Activated naive CD8-positive, alpha-beta T cell treated with anti-CD3 and anti-CD28 coated beads for 36 hours (primary cell): ENCODE measurements at regions not wholly inside any gene's neighbourhood (a gene's known extent, or its start where the extent isn't known, plus 50 kb on each side); places are given as distances from the start of the nearest gene placed in this dataset.

Source experiments
- DNase-seq: peaks from one replicate; pipeline ENCODE4 v3.0.0; 2021
- H3K27ac Mint-ChIP-seq: one replicate; pipeline ENCODE4 v1.8.0; 2022; ENCODE audit warnings: mild to moderate bottlenecking, moderate library complexity, mixed read lengths
- H3K27me3 Mint-ChIP-seq: one replicate; pipeline ENCODE4 v1.8.0; 2022; ENCODE audit warnings: mild to moderate bottlenecking, mixed read lengths
- H3K36me3 Mint-ChIP-seq: one replicate; pipeline ENCODE4 v1.8.0; 2021; ENCODE audit warnings: mild to moderate bottlenecking, mixed read lengths
- H3K4me1 Mint-ChIP-seq: one replicate; pipeline ENCODE4 v1.8.0; 2021; ENCODE audit warnings: mixed read lengths
- H3K4me3 Mint-ChIP-seq: one replicate; pipeline ENCODE4 v1.8.0; 2022; ENCODE audit warnings: mild to moderate bottlenecking, moderate library complexity, mixed read lengths
- H3K9me3 Mint-ChIP-seq: one replicate; pipeline ENCODE4 v1.8.0; 2022; ENCODE audit warnings: mixed read lengths

DNA sequence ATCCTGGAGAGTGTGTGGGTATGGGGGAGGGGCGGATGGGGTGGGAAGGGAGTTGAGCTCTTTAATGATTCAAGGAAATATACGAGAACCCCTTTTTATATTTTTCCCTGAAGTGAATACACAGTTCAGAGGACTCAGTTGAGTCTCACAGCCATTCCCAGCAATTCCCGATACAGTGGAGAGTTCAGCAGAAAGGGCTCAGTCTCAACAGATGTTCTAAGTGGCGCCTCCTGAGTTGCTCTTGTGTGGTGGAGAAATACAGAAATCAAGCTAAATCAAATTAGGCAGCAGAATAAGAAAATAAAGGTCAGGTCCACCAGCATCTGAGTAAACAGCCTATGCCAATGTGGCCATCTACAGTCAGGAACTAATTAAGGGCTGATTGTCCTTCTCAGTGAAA, 372.1 kb downstream of the NR2F2 start:
- Mint-ChIP-seq H3K27ac (no peak overlapping the region), H3K4me1 (no peaks in the 10 kb centered on the region), H3K27me3 (peaks cover 14% of the 10 kb centered on the region), H3K36me3 (no peaks in the 10 kb centered on the region), H3K9me3 (no peaks in the 10 kb centered on the region), H3K4me3 (no peak overlapping the region)
- no peak for DNase-seq

DNA sequence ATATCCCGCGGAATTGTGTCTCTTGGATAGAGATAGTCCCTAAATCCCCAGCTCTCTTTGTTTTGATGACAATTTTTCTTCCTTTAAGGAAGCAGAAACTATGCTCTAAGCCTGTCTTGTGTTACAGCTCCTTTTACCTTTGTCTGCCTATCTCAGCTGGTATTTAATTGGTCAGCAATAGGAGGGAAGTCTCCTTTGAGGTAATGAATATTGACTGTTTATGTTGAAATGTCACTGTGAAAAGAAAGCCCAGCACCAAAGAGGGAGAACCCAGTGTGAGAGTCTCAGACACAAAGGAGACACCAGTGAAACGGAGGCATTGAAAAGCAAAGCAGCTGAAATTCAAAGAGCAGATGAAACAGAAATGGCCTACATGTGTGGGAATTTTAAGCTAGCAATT, 372.6 kb downstream of the NR2F2 start:
- H3K27ac Mint-ChIP-seq, result no peak overlapping the region
- H3K9me3 Mint-ChIP-seq, result no peaks in the 10 kb centered on the region
- H3K4me1 Mint-ChIP-seq, result no peaks in the 10 kb centered on the region

GRCh38 chr15:96703794-96704550, 373.5 kb downstream of the NR2F2 start:
- no peak overlapping the region for H3K27ac Mint-ChIP-seq
- no peak overlapping the region for H3K4me3 Mint-ChIP-seq
- DNase-seq, result no peak
- H3K9me3 Mint-ChIP-seq, result no peaks in the 10 kb centered on the region
- no peaks in the 10 kb centered on the region for H3K36me3 Mint-ChIP-seq
- H3K27me3 Mint-ChIP-seq, result peaks cover 14% of the 10 kb centered on the region
- no peaks in the 10 kb centered on the region for H3K4me1 Mint-ChIP-seq

More for the DNA sequence above, 372.6 kb downstream of the NR2F2 start:
- Mint-ChIP-seq H3K4me3 (no peak overlapping the region), H3K27me3 (peaks cover 14% of the 10 kb centered on the region), H3K36me3 (no peaks in the 10 kb centered on the region)
- no peak for DNase-seq

DNA sequence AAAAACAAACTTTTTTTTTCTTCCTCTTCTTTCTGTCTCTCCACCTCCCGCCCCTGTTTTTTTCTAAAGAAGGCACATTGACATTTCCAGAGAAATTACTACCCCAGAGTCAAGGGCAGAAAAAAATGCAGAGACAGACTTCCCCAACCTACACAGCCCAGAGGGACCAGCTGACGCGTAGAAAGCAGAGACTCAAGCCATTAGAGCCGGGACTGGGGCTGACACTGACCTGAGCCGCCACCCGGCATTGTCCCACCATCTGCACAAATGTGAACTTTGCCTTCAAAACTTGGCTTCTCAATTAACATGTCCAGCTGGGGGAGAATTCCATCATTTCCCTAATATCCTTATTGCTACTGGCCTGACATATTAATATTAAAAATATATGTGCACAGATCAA, 385.6 kb downstream of the NR2F2 start:
- H3K27me3 Mint-ChIP-seq, result peaks cover 7% of the 10 kb centered on the region
- DNase-seq, result no peak
- no peak overlapping the region for H3K4me3 Mint-ChIP-seq
- H3K27ac Mint-ChIP-seq, result no peak overlapping the region
- no peaks in the 10 kb centered on the region for H3K9me3 Mint-ChIP-seq
- no peaks in the 10 kb centered on the region for H3K36me3 Mint-ChIP-seq
- H3K4me1 Mint-ChIP-seq, result no peaks in the 10 kb centered on the region

DNA sequence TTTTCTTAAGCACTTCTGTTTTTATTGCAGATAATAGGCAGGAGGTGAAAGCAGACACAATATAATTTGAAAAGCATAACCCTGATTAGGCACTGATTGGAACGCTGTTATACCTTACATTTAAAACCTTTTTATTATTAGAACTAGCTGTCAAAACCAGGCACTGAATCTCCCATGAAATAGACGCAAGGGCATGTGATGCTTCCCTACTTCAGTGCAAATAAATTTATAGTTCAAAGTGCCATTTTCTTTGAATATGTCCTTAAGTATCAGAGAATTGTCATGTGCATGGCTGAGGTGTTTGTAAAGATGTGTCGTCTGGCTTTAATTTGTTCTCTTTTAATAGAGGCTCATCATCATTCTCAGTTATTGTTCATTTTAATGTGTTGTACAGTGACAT, 386.0 kb downstream of the NR2F2 start:
- H3K27me3 Mint-ChIP-seq, result peaks cover 11% of the 10 kb centered on the region
- H3K9me3 Mint-ChIP-seq, result no peaks in the 10 kb centered on the region
- no peaks in the 10 kb centered on the region for H3K4me1 Mint-ChIP-seq
- H3K4me3 Mint-ChIP-seq, result no peak overlapping the region
- no peak overlapping the region for H3K27ac Mint-ChIP-seq
- DNase-seq, result no peak
- no peaks in the 10 kb centered on the region for H3K36me3 Mint-ChIP-seq

- Mint-ChIP-seq H3K27me3 (peaks cover 12% of the 10 kb centered on the region), H3K27ac (no peak overlapping the region), H3K36me3 (no peaks in the 10 kb centered on the region), H3K4me1 (no peaks in the 10 kb centered on the region), H3K9me3 (no peaks in the 10 kb centered on the region), H3K4me3 (no peak overlapping the region)
- DNase-seq, result no peak
Observed at GRCh38 chr15:96720251-96720650, 389.8 kb downstream of the NR2F2 start.

DNA sequence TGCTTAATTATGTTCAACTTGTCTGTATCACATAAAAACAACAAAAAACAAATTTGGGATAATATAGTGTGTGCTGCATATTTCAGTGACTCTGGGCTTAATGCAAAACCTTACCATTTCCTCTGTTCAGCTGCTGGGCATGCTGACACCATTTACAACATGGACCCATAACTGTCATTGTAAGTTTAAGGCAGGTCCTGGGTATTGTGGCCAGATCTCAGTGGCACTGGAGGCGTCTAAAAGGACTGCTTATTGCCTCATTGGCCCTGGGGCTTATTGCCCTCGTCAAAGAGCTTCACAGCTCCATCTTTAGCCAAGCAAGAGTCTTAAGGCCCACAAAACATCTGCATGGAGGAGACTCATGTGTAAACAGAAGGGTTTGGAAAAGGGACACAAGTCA, 390.2 kb downstream of the NR2F2 start:
- H3K27me3 Mint-ChIP-seq, result peaks cover 12% of the 10 kb centered on the region
- no peaks in the 10 kb centered on the region for H3K36me3 Mint-ChIP-seq
- no peak overlapping the region for H3K4me3 Mint-ChIP-seq
- no peak for DNase-seq
- H3K27ac Mint-ChIP-seq, result no peak overlapping the region
- no peaks in the 10 kb centered on the region for H3K9me3 Mint-ChIP-seq
- H3K4me1 Mint-ChIP-seq, result no peaks in the 10 kb centered on the region

- Mint-ChIP-seq H3K9me3 (no peaks in the 10 kb centered on the region), H3K4me1 (no peaks in the 10 kb centered on the region), H3K36me3 (no peaks in the 10 kb centered on the region), H3K27me3 (no peaks in the 10 kb centered on the region), H3K27ac (no peak overlapping the region), H3K4me3 (no peak overlapping the region)
- DNase-seq, result no peak
Observed at GRCh38 chr15:96728591-96728990, 398.1 kb downstream of the NR2F2 start.

- Mint-ChIP-seq H3K4me1 (no peaks in the 10 kb centered on the region), H3K4me3 (no peak overlapping the region), H3K9me3 (no peaks in the 10 kb centered on the region), H3K36me3 (no peaks in the 10 kb centered on the region), H3K27me3 (no peaks in the 10 kb centered on the region), H3K27ac (no peak overlapping the region)
- DNase-seq, result no peak
Observed at GRCh38 chr15:96732704-96733103, 402.2 kb downstream of the NR2F2 start.

DNA sequence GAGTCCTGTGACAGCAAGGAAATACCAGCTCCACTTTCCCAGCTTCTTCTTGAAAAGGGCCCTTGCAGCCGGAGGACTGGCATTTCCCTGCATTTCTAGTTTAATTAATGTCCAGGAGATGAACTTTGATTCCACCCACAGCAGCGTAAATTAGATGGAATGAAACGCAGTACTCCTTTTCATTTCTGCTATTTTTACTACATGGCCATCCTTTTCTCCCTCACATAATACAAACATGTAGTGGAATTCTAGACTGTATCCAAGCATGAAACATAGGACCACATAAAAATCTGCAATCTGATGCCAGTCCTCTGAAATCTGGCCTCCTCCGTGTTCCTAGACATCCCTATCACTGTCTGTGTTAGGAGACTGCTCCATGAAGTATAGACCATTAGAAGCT, 403.2 kb downstream of the NR2F2 start:
- H3K4me3 Mint-ChIP-seq, result no peak overlapping the region
- no peaks in the 10 kb centered on the region for H3K4me1 Mint-ChIP-seq
- no peaks in the 10 kb centered on the region for H3K27me3 Mint-ChIP-seq
- no peak for DNase-seq
- H3K36me3 Mint-ChIP-seq, result no peaks in the 10 kb centered on the region
- no peak overlapping the region for H3K27ac Mint-ChIP-seq
- H3K9me3 Mint-ChIP-seq, result no peaks in the 10 kb centered on the region

DNA sequence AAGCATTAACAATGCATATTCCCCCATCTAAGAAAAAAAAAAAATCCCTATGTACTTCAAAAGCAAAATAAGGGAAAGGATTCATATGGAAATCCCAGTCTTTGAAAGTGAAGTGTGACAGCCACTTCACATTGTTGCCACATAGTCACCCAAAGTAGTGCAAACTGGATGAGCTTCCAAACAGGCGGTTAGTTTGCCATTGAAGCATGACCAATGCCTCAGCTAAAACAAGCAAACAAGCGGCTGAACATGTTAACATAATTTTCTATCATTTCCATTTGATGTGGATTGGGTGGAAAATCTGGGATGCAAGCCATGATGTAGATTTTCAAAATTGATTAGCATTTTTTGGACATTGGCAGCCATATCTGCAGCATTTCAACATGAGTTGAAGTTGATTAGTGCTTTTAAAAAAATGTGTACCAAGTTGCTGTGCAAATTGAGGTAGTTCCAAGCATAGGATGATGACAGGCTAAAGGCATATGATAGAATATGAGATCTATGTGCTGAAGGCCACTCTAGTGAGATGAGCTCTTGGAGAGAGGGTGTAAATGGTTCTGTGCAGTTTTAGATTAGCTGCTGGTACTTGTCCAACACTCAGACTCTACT, 405.2 kb downstream of the NR2F2 start:
- no peaks in the 10 kb centered on the region for H3K4me1 Mint-ChIP-seq
- no peaks in the 10 kb centered on the region for H3K36me3 Mint-ChIP-seq
- H3K4me3 Mint-ChIP-seq, result no peak overlapping the region
- H3K27ac Mint-ChIP-seq, result no peak overlapping the region
- no peaks in the 10 kb centered on the region for H3K27me3 Mint-ChIP-seq
- no peak for DNase-seq
- no peaks in the 10 kb centered on the region for H3K9me3 Mint-ChIP-seq

GRCh38 chr15:96736384-96736783, 405.9 kb downstream of the NR2F2 start:
- H3K4me3 Mint-ChIP-seq, result no peak overlapping the region
- H3K4me1 Mint-ChIP-seq, result no peaks in the 10 kb centered on the region
- no peaks in the 10 kb centered on the region for H3K9me3 Mint-ChIP-seq
- no peak for DNase-seq
- H3K36me3 Mint-ChIP-seq, result no peaks in the 10 kb centered on the region
- H3K27me3 Mint-ChIP-seq, result no peaks in the 10 kb centered on the region
- H3K27ac Mint-ChIP-seq, result no peak overlapping the region

DNA sequence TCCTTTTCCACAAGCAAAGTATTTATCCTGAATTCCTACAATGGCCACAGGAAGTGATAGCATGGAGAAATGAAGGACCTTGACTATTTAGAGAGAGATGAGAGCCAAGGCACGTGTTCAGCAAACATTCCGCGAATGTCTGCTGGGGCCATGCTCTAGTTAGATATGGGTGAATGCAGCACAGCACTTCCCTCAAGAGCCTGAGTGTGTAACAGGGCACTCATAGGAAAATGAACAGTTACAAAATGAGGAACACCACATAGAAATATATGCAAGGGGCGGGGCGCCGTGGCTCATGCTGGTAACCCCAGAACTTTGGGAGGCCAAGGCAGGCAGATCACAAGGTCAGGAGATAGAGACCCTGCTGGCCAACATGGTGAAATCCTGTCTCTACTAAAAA, 406.9 kb downstream of the NR2F2 start:
- H3K9me3 Mint-ChIP-seq, result no peaks in the 10 kb centered on the region
- DNase-seq, result no peak
- no peak overlapping the region for H3K27ac Mint-ChIP-seq
- H3K27me3 Mint-ChIP-seq, result no peaks in the 10 kb centered on the region
- no peak overlapping the region for H3K4me3 Mint-ChIP-seq
- no peaks in the 10 kb centered on the region for H3K36me3 Mint-ChIP-seq
- no peaks in the 10 kb centered on the region for H3K4me1 Mint-ChIP-seq

DNA sequence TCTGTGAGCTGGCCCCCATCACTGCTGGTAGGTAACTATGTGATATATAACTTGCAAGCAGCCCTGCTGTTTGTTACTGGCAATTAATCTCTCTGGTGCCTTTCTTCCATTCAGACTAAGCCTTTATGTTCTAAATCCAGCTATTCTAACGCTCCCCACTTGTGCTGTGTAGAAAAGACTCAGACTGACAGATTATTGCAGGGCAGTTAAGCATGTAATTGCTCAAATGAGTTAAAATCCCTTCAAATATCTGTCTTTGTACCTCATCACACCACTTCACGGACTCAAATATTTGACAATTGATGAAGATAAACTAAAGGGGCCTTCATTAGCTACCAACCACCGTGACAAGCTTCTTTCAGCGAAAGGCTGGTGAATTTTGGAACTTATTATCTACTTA, 416.2 kb downstream of the NR2F2 start:
- Mint-ChIP-seq H3K4me1 (no peaks in the 10 kb centered on the region), H3K27me3 (peaks cover 7% of the 10 kb centered on the region), H3K27ac (no peak overlapping the region), H3K4me3 (no peak overlapping the region), H3K36me3 (no peaks in the 10 kb centered on the region), H3K9me3 (peaks cover 1% of the 10 kb centered on the region)
- no peak for DNase-seq

DNA sequence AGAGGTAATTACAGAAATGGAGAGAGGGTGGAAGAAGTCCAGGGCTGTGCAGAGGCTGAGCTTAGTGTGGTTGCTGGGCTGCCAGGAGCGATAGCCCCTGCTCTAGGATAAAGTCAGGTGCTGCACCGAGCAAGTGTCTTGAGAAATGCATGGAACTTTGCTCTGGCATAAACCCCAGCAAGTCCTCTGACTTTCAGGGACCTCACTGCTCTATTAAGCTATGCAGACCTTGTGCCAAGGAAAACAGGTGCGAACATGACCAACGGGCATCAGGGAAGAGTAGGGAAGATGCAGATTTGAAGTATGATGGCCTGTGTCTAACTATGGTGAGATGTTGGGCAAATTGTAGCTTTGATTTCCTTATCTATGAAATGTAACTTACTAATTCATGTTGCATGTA, 416.8 kb downstream of the NR2F2 start:
- Mint-ChIP-seq H3K36me3 (no peaks in the 10 kb centered on the region), H3K9me3 (peaks cover 1% of the 10 kb centered on the region)
- no peak for DNase-seq

GRCh38 chr15:96750361-96750760, 419.9 kb downstream of the NR2F2 start:
- peaks cover 1% of the 10 kb centered on the region for H3K9me3 Mint-ChIP-seq
- no peaks in the 10 kb centered on the region for H3K36me3 Mint-ChIP-seq
- H3K4me1 Mint-ChIP-seq, result no peaks in the 10 kb centered on the region
- H3K27me3 Mint-ChIP-seq, result peaks cover 4% of the 10 kb centered on the region
- H3K27ac Mint-ChIP-seq, result no peak overlapping the region
- no peak for DNase-seq
- H3K4me3 Mint-ChIP-seq, result no peak overlapping the region

More for the DNA sequence above, 416.8 kb downstream of the NR2F2 start:
- H3K4me1 Mint-ChIP-seq, result no peaks in the 10 kb centered on the region
- H3K27ac Mint-ChIP-seq, result no peak overlapping the region
- H3K27me3 Mint-ChIP-seq, result peaks cover 7% of the 10 kb centered on the region
- no peak overlapping the region for H3K4me3 Mint-ChIP-seq
